ENCODE measurements at regions not wholly inside any gene's neighbourhood (a gene's known extent, or its start where the extent isn't known, plus 50 kb on each side); places are given as distances from the start of the nearest gene placed in this dataset.

DNA sequence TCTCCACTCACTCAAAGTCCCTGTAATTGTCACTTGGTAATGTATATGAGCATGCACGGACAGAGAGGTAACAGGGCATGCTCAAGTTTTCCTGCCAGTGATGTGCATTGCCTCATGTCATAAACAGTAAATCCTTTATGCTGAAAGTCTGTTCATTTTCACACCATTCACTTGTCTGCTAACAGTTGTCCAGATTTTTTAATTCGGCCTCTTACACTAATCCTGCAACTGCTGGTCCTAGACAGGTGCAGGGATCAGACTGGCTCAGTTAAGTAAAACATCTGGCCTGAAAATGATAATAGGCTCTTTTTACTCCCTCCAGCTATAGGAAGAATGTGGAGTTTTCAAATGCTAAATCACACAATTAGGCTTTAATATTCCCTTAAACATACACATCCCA, 185.4 kb upstream of the VGLL2 start:
- Histone ChIP-seq H3K27me3 (no peaks in the 10 kb centered on the region), H3K4me1 (peaks cover 0 to 5% (median 0%) of the 10 kb centered on the region in 12 donors), H3K9me3 (no peaks in the 10 kb centered on the region), H3K27ac (no peak overlapping the region), H3K36me3 (no peaks in the 10 kb centered on the region), H3K4me3 (no peak overlapping the region)
- ATAC-seq (no peak), DNase-seq (no peak)
- intact Hi-C loops (cut with DNase I): no loop called here
- 68 to 75% (median 74%) methylated on average over 2 of the region's 2 CpGs for WGBS, 4 donors
- TF ChIP-seq POLR2A (IDR thresholded peaks at IDR 0.05): no peak
- TF ChIP-seq, protein P1, sequence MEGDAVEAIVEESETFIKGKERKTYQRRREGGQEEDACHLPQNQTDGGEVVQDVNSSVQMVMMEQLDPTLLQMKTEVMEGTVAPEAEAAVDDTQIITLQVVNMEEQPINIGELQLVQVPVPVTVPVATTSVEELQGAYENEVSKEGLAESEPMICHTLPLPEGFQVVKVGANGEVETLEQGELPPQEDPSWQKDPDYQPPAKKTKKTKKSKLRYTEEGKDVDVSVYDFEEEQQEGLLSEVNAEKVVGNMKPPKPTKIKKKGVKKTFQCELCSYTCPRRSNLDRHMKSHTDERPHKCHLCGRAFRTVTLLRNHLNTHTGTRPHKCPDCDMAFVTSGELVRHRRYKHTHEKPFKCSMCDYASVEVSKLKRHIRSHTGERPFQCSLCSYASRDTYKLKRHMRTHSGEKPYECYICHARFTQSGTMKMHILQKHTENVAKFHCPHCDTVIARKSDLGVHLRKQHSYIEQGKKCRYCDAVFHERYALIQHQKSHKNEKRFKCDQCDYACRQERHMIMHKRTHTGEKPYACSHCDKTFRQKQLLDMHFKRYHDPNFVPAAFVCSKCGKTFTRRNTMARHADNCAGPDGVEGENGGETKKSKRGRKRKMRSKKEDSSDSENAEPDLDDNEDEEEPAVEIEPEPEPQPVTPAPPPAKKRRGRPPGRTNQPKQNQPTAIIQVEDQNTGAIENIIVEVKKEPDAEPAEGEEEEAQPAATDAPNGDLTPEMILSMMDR (IDR thresholded peaks at IDR 0.05): no peak

DNA sequence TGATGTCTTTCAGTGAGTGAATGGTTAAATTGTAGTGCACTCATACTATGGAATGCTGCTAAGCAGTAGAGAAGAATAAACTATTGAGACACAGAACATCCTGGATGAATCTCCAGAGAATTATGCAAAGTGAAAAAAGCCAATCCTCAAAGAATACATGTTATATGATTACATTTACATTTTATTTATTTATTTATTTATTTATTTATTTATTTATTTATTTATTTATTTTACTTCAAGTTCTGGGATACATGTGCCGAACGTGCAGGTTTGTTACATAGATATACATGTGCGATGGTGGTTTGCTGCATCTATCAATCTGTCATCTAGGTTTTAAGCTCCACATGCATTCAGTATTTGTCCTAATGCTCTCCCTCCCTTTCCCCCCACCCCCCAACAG, 175.8 kb upstream of the VGLL2 start:
- Histone ChIP-seq H3K9me3 (peaks cover 0 to 13% (median 0%) of the 10 kb centered on the region in 12 donors), H3K36me3 (no peaks in the 10 kb centered on the region), H3K27me3 (no peaks in the 10 kb centered on the region), H3K4me1 (no peaks in the 10 kb centered on the region), H3K4me3 (no peak overlapping the region), H3K27ac (no peak overlapping the region)
- DNase-seq (no peak), ATAC-seq (no peak)
- intact Hi-C loops (cut with DNase I): no loop called here
- TF ChIP-seq POLR2A (IDR thresholded peaks at IDR 0.05): no peak
- TF ChIP-seq, protein P1 (IDR thresholded peaks at IDR 0.05): no peak
- WGBS, 4 donors: 90 to 93% (median 91%) methylated on average over 3 of the region's 3 CpGs

DNA sequence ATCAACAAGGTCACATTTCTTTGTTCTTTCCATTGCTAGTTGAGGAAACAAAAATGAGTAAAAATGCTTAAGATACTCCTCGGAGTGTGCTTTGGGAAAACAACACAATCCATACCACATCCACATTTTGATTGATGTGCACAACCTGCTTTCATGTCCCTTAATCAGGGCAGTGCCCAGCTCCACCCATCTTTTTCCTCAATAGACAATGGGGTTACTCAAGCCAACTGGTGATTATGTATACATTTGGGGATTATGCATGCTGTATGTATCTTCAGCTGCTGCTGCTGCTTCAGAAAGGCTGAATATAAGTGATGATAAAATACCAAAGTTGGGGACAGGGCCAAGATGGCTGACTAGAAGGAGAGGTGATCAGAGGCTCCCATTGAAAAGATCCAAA, 155.2 kb upstream of the VGLL2 start:
- ATAC-seq (no peak), DNase-seq (no peak)
- intact Hi-C loops (cut with DNase I): no loop called here
- no peaks in the 10 kb centered on the region for H3K27me3 ChIP-seq
- peaks cover 0 to 14% (median 0%) of the 10 kb centered on the region in 12 donors for H3K9me3 ChIP-seq
- H3K36me3 ChIP-seq: no peaks in the 10 kb centered on the region
- no peaks in the 10 kb centered on the region for H3K4me1 ChIP-seq
- H3K4me3 ChIP-seq: no peak overlapping the region
- 76 to 94% (median 82%) methylated on average over 1 of the region's 1 CpG for WGBS, 4 donors
- TF ChIP-seq, protein P1 (IDR thresholded peaks at IDR 0.05): no peak
- no peak for TF ChIP-seq POLR2A (IDR thresholded peaks at IDR 0.05)
- H3K27ac ChIP-seq: no peak overlapping the region

DNA sequence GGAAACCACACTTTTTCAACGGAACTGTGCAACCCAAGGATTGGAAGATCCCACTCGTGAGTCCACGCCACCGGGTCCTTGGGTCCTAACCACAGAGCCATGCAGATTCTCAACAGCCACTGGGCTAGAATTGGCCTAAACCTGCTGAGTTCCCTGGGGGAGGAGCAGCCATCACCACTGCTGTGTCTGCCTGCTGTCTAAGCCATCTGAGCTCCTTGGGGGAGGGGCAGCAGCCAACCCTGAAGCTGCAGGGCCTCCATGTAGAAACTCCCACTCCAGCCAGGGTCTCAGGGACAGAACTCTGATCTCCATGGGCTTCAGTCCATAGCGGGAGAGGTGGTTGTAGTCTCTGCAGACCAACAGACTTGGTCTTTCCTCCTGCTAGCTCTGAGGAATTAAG, 154.6 kb upstream of the VGLL2 start:
- Histone ChIP-seq H3K9me3 (peaks cover 0 to 17% (median 0%) of the 10 kb centered on the region in 12 donors), H3K27ac (no peak overlapping the region), H3K36me3 (no peaks in the 10 kb centered on the region), H3K27me3 (no peaks in the 10 kb centered on the region), H3K4me1 (no peaks in the 10 kb centered on the region), H3K4me3 (no peak overlapping the region)
- no peak for DNase-seq
- intact Hi-C loops (cut with DNase I): no loop called here
- 83 to 87% (median 85%) methylated on average over 4 to 5 of the region's 5 CpGs for WGBS, 4 donors
- TF ChIP-seq, protein P1 (IDR thresholded peaks at IDR 0.05): no peak
- TF ChIP-seq POLR2A (IDR thresholded peaks at IDR 0.05): no peak
- ATAC-seq: no peak

Data from heart left ventricle (tissue), 16 donors.